Panc1 (cell line): ENCODE measurements at regions not wholly inside any gene's neighbourhood (a gene's known extent, or its start where the extent isn't known, plus 50 kb on each side); places are given as distances from the start of the nearest gene placed in this dataset.

Experiments
- ATAC-seq: fragments of 200-7000 bp; cut with Tn5 transposase; 2 replicates; pipeline ENCODE4 v1.9.1; 2020; ENCODE audit warnings: mild to moderate bottlenecking, moderate library complexity
- BruUV-seq: library from RNA; stranded (reverse); fragments of 400-500 nt; replicated peaks from 2 replicates; lab custom pipeline; 2021; lab: Mats Ljungman, UMichigan
- CTCF ChIA-PET: fragments of 300-600 bp; sonication (Branson Sonifier 250); formaldehyde crosslinking; loops from one replicate; lab custom pipeline; 2022; ENCODE audit warnings: antibody characterized with exemption; lab: Charles Lee
- POLR2A ChIA-PET: fragments of 300-600 bp; sonication (Branson Sonifier 250); formaldehyde crosslinking; loops from one replicate; lab custom pipeline; 2022; ENCODE audit warnings: antibody characterized with exemption; lab: Charles Lee
- DNase-seq: peaks from one replicate; pipeline ENCODE4 v3.0.0-alpha.2; 2010; ENCODE audit warnings: low read depth, low spot score
- H3K27ac ChIP-seq: 2 replicates; pipeline ENCODE4 v1.5.1; 2011; ENCODE audit warnings: mild to moderate bottlenecking, low read length, inconsistent platforms
- H3K27me3 ChIP-seq: fragments of 200-500 bp; sonication (Bioruptor generic); 2 replicates; pipeline ENCODE4 v1.6.0; 2014; ENCODE audit warnings: low read length, inconsistent platforms; ENCODE audit not compliant: control insufficient read depth, insufficient read depth
- H3K36me3 ChIP-seq: fragments of 200-500 bp; sonication (Bioruptor generic); 2 replicates; pipeline ENCODE4 v1.5.1; 2014; ENCODE audit warnings: inconsistent platforms, mild to moderate bottlenecking, low read length, moderate library complexity; ENCODE audit not compliant: control insufficient read depth, insufficient read depth
- H3K4me1 ChIP-seq: 2 replicates; pipeline ENCODE4 v1.5.1; 2011; ENCODE audit warnings: inconsistent platforms, mild to moderate bottlenecking, low read length, moderate library complexity; ENCODE audit not compliant: control insufficient read depth, insufficient read depth
- H3K4me3 ChIP-seq, 2 experiments: 2 replicates each; pipeline ENCODE4 v1.5.1; 2011 to 2012; ENCODE audit warnings: low read depth in 2 of 2, low read length in 2 of 2, mild to moderate bottlenecking in 2 of 2, inconsistent platforms in 1 of 2, moderate library complexity in 1 of 2
- H3K9me3 ChIP-seq: fragments of 200-500 bp; sonication (Bioruptor generic); 2 replicates; pipeline ENCODE4 v1.5.1; 2014; ENCODE audit warnings: low read depth, mild to moderate bottlenecking, inconsistent platforms, low read length, moderate library complexity; ENCODE audit not compliant: control insufficient read depth, insufficient read depth
- POLR2AphosphoS5 ChIP-seq: IDR thresholded peaks from 2 replicates; pipeline ENCODE4 v1.6.1; 2012; ENCODE audit warnings: mild to moderate bottlenecking, low read depth, low read length, moderate library complexity
- REST ChIP-seq, 2 experiments: IDR thresholded peaks; 2 replicates each; pipeline ENCODE4 v1.6.1; 2011 to 2012; ENCODE audit warnings: low read depth in 2 of 2, control low read depth in 1 of 2, low read length in 1 of 2, mild to moderate bottlenecking in 1 of 2, moderate library complexity in 1 of 2; ENCODE audit not compliant: insufficient read depth in 1 of 2
- SIN3A ChIP-seq: IDR thresholded peaks from 2 replicates; pipeline ENCODE4 v1.6.1; 2012; ENCODE audit warnings: low read depth, mild to moderate bottlenecking, low read length, moderate library complexity, borderline replicate concordance; ENCODE audit not compliant: insufficient read depth
- TCF7L2 ChIP-seq: IDR thresholded peaks from 2 replicates; pipeline ENCODE4 v1.6.1; 2011; ENCODE audit warnings: mild to moderate bottlenecking, low read depth, low read length, inconsistent platforms
- in situ Hi-C: cut with HindIII; loops from 2 replicates; pipeline ENCODE4 v1.10.0; 2016; ENCODE audit warnings: low sequenced_read_pairs, low pct_unique_long_range_greater_than_20kb
- intact Hi-C: fragments of 100-400 bp; cut with micrococcal nuclease; formaldehyde crosslinking; loops from one replicate; pipeline ENCODE4 v1.10.0; 2022; ENCODE audit not compliant: unreplicated experiment
- TF ChIP-seq, protein P1 (sequence below): fragments of 450-650 bp; IDR thresholded peaks from 2 replicates; pipeline ENCODE4 v1.5.1; 2017; ENCODE audit warnings: mild to moderate bottlenecking

DNA sequence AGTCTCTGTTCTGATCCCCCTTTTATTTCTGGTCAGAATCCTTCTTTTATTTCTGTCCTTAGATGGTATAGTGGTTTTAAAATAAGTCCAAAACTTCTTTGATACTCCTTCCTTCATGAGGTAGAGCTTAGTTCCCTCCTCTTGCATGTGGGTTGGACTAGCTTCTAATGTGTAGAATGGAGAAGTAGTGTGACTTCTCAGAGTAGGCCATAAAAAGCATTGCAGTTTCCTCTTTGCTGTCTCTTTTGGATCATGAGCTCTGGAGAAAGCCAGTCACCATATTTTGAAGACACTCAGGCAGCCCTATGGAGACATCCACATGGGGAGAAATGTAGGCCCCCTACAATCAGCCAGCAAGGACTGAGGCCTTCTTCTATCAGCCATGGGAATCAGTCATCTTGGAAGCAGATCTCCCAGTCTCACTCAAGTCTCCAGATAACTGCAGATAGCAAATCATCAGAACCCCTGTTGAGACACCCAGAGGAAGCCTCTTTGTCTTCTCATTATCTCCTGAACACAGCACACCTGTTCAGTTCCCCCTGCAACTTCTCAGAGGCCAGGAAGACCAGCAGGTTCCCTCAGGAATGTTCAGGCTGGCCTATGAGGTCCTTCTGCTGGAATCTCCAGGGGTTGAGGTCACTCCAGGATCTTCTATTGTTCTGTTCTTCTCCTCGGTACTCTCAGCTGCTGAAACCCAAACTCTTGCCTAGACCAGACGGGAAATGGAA lies 511.9 kb upstream of the ZMIZ1 start:
- in situ Hi-C loops (no loop called here), intact Hi-C loops (no loop called here)
- DNase-seq (no peak), ATAC-seq (no peak)
- BruUV-seq, result no TSS peak
- H3K36me3 ChIP-seq, result no peaks in the 10 kb centered on the region
- no peak overlapping the region for H3K27ac ChIP-seq
- no peaks in the 10 kb centered on the region for H3K9me3 ChIP-seq
- H3K27me3 ChIP-seq, result 0 out of 2 replicates have a peak, but pooled peaks cover 5% of the 10 kb centered on the region
- POLR2A ChIA-PET, result no interaction called here
- CTCF ChIA-PET, result no interaction called here
- H3K4me1 ChIP-seq, result no peaks in the 10 kb centered on the region
- TF ChIP-seq REST (IDR thresholded peaks at IDR 0.05; ENCODE audit: insufficient read depth in 1 of 2, low read depth in 2 of 2, low read length in 1 of 2), result no peak
- no peak for TF ChIP-seq TCF7L2
- TF ChIP-seq POLR2AphosphoS5, result no peak
- TF ChIP-seq, protein P1, sequence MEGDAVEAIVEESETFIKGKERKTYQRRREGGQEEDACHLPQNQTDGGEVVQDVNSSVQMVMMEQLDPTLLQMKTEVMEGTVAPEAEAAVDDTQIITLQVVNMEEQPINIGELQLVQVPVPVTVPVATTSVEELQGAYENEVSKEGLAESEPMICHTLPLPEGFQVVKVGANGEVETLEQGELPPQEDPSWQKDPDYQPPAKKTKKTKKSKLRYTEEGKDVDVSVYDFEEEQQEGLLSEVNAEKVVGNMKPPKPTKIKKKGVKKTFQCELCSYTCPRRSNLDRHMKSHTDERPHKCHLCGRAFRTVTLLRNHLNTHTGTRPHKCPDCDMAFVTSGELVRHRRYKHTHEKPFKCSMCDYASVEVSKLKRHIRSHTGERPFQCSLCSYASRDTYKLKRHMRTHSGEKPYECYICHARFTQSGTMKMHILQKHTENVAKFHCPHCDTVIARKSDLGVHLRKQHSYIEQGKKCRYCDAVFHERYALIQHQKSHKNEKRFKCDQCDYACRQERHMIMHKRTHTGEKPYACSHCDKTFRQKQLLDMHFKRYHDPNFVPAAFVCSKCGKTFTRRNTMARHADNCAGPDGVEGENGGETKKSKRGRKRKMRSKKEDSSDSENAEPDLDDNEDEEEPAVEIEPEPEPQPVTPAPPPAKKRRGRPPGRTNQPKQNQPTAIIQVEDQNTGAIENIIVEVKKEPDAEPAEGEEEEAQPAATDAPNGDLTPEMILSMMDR, result no peak
- no peak for TF ChIP-seq SIN3A
- no peak overlapping the region for H3K4me3 ChIP-seq

DNA sequence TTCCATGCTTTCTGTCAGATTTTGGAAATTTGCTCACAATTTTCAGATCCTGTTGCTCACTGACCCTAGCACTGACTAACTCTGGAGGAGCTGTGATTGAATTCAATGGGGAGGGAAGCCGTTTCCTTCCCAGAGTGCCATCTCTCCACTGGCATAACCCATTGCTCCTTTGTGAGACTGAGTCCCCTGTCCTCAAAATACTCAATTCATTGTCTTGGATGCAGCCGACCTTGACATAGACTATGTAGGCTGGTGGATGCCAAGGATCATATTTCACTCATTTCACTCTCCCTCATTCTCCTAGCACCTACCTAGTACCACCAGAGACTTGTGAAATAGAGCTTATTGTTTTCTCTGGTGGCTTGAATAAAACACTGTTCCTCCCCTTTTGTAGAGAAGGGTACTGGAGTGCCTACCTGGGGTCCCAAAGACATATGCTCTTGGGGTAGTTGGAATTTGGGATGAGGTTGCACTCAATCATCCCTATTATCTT lies 511.3 kb upstream of the ZMIZ1 start:
- Histone ChIP-seq H3K9me3 (no peaks in the 10 kb centered on the region), H3K4me1 (no peaks in the 10 kb centered on the region), H3K27ac (no peak overlapping the region), H3K36me3 (no peaks in the 10 kb centered on the region), H3K27me3 (0 out of 2 replicates have a peak, but pooled peaks cover 6% of the 10 kb centered on the region), H3K4me3 (no peak overlapping the region)
- no TSS peak for BruUV-seq
- TF ChIP-seq SIN3A, result no peak
- no peak for TF ChIP-seq REST (IDR thresholded peaks at IDR 0.05; ENCODE audit: insufficient read depth in 1 of 2, low read depth in 2 of 2, low read length in 1 of 2)
- no peak for TF ChIP-seq TCF7L2
- no peak for TF ChIP-seq POLR2AphosphoS5
- TF ChIP-seq, protein P1, result no peak
- POLR2A ChIA-PET, result no interaction called here
- in situ Hi-C loops, result no loop called here
- no peak for DNase-seq
- ATAC-seq, result no peak
- intact Hi-C loops, result no loop called here
- CTCF ChIA-PET, result no interaction called here
